ENCODE measurements at regions not wholly inside any gene's neighbourhood (a gene's known extent, or its start where the extent isn't known, plus 50 kb on each side); places are given as distances from the start of the nearest gene placed in this dataset.

DNA sequence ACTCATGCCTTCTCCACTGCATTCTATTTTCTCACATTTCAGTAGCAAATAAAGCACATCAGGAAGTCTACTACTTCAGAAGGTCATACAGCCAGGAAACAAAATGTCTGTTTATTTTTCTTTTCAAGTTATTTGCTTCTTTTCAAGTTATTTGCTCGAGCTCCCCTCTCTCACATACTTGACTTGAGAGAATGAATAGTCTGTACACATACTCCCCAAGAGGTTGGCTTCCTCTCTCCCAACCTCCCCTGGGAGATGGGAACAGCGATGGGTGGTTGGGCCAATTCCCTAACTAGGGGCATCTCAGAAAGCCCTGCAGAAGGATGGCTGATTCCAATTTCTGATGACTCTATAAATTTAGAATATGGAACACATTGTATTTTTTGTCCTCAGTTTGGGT, 64.7 kb upstream of the PTPN13 start:
- FAIRE-seq, result no peak

DNA sequence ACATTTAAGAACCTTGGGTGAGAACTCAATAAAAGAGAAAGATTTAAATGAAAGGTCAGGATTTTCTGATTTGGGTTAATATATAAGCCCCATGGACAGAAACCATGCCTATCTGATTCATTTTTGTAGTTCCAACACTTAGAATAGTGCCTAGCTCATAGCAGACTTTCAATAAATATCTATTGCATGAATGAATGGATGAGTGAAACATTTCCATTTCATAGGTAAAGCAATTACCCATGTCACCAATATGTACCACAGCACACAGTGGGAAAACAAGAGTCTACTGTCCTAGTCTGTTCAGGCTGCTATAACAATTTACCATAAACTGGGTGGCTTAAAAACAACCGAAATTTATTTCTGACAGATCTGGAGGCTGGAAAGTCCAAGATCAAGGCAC, 63.9 kb upstream of the PTPN13 start:
- FAIRE-seq, result no peak

DNA sequence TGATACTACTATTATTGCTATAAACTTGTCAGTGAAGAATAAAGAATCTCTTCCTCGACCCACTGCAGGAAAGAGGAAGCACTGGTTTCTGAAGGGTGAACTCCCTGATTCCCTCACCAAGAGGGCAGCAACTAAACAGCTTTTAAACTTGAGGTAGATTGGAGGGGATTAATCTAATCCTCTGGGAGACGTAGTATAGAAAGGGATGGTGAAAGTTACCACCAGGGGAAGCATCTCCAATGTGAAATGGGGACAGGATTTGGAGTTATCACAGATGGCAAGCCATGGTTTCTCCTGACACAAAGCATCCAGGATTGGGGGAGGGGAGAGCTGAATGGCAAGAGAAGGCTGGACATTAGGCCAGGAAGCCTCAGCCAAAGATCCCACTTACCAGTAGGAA, 62.7 kb upstream of the PTPN13 start:
- no peak for FAIRE-seq

DNA sequence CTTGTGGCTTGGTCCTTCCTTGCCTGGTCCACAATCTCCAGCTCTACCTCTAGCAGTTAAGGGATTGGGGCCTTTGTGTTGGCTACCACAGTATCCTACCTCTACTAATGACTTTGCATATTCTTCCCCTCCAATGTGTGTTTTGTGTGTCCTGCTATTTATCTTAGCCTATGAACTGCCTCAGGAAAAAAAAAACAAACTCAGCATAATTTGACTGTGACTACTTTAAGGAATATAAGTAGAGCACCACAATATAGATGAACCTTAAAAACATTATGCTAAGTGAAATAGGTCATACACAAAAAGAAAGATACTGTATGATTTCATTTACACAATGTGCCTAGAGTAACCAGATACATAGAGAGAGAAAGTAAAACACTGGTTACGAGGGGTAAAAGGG, 61.3 kb upstream of the PTPN13 start:
- FAIRE-seq, result no peak

DNA sequence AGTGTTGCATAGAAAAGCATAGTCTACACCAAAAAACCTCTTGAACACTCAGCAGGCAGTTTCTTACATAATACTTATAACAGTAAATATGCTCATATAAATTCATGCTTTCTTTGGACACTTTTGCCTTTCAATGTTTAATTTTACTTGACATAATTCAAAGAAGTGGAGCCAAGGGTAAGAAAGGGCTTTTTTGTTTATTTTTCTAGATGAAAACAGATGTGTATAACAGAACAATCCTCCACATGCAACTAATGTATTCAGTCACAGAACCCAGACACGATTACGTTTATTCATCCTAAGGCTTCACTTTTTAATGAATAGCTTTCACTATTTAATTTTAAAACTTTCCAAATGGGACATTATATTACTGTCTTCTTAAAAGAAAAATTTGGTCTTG, 58.0 kb upstream of the PTPN13 start:
- FAIRE-seq, result no peak

DNA sequence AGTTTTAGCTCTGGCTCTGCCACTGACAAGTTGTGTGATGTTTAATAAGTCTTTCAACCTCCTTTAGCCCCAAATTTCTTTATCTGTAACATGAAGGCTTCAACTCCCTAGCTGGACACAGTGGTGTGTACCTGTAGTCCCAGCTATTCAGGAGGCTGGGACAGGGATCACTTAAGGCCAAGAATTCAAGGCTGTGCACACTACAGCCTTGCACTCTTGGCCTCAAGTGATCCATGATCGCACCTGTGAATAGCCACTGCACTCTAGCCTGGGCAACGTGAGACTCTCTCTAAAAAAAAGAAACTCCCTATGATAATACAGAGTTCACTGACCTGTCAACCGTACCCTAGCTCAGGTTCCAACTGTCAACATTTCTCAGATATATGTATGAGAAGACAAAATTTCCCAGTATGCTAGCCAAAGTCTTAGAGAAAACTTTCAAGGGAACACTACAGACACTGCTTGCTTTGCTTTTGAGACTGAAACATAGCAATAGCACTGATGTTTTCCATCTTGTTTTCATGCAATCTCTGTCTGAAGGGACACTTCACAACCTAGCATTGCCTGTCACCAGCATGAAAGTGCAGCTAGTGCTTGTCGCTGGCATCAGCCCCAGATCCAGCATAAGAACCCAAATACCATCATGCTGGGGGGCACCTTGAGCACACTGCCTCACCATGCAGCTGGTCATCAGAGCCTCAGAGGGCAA, 51.6 kb upstream of the PTPN13 start:
- no peak for FAIRE-seq

DNA sequence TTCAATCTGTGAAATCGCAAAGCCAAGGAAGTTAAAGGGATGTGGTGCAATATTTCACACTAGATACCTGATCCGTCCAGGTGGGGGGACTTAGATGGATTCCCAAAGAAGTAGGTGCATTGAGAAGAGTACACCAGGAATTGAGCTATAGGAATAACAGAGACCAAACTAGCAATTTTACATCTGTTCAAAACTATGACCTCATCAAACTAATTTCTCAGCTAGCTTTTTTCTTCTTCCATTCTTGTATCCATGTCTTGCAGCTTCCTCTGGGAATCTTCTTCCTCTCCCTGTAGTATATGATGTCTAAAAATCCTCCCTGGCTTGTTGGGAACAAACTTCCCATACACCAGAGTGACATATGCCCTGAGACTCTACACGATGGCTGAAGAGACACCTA, 51.0 kb upstream of the PTPN13 start:
- FAIRE-seq, result no peak

DNA sequence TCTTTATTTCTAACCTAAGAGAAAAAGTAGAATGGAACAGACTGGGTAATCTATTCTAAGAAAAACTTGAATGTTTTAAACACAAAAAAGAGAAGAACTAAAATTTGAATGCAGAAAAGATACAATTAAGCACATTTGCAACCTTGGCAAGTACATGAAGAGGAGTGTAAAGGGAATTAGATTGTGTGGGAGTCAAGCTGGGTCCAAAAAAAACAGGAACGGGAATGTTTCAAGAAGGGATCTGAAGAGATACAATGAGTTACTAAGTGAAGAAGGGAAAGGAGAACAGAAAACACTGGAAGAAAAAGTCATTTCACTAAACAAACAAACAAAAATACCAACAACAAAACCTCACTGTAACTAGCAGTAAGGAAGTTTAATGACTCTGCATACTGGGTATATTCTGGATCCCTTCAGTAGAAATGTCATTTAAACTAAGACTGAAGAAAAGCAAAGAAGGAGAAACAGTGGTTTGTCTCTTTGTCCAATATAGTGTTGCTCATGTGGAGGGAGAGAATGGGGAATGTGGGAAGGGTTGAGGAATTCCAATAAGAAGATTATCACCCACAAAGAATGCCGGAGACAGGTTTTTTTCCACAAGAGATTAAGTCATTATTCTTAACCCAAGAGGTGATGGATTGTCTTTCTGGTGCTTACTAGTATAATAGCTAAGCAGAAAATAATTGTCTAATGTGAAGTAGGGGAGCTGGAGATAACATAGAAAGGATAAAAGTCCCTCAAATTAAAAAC, 50.4 kb upstream of the PTPN13 start:
- no peak for FAIRE-seq

DNA sequence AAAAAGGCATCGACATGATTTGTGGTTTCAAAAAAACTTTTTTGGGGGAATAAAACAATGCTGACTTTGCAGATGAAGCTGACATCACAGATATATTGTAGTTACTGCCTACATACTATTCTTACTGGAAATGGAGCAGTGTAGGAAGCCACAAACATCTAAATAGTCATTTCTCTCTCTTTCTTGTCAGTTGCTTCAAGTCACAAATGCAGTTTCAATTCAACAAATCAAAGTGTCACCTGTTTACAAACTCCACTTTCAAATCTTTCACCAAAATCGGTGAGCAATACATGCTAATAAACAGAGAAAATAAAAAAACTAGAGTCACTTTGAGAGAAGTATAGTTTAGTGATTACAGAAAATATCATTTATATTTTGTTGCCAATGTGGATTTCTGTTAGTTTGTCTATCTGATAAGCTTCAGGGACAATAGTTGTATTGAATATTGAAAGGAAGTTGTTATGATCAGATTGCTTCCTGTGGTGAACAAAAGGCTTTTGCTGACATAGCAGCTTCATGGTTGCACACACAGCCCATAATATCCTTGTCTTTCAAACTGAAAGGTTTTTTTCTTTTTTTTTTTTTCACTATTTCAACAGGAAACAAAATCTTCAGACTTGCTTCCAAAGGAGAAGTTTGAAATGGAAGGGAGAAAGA, 49.7 kb upstream of the PTPN13 start:
- no peak for FAIRE-seq

Measured in colon (tissue), 2 donors.